ENCODE measurements at regions not wholly inside any gene's neighbourhood (a gene's known extent, or its start where the extent isn't known, plus 50 kb on each side); places are given as distances from the start of the nearest gene placed in this dataset.

DNA sequence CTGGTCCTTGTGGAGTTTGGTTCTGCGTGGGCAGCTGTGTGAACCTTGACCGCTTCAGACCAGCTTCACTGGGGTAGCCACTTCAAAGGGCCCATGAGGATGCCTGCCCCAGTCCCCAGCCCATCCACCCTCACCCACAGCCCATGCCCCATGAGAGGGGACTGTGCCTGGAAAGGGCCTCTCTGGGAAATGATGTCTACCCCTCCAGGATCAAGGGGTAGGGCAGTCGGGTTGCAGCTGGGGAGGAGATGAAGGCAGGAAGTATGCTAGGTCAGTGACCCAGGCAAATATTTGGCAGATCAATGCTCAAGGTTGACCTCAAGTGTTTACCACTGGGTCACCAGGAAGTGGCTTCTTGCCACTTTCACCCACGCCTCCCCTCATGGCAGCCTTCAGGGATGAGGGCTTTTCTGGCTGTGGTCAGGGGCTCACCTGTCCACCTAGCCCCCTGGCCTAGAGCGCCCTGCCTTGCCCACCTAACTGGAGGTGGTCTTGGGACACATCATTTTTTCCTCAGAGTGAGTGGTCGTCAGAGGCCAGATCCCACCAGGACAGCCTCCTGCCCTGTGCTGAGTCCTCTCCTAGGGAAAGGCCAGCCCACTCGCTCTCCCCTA is 109.5 kb downstream of the SNX5 start (continued):
- TF ChIP-seq, protein P1, sequence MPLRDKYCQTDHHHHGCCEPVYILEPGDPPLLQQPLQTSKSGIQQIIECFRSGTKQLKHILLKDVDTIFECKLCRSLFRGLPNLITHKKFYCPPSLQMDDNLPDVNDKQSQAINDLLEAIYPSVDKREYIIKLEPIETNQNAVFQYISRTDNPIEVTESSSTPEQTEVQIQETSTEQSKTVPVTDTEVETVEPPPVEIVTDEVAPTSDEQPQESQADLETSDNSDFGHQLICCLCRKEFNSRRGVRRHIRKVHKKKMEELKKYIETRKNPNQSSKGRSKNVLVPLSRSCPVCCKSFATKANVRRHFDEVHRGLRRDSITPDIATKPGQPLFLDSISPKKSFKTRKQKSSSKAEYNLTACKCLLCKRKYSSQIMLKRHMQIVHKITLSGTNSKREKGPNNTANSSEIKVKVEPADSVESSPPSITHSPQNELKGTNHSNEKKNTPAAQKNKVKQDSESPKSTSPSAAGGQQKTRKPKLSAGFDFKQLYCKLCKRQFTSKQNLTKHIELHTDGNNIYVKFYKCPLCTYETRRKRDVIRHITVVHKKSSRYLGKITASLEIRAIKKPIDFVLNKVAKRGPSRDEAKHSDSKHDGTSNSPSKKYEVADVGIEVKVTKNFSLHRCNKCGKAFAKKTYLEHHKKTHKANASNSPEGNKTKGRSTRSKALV (CRISPR knock-in tag; IDR thresholded peaks at IDR 0.05), result peak; percentile 85
- no peak for TF ChIP-seq CEBPB (IDR thresholded peaks at IDR 0.05; ENCODE audit: borderline replicate concordance, low read depth, low read length)
- TF ChIP-seq, protein P2, sequence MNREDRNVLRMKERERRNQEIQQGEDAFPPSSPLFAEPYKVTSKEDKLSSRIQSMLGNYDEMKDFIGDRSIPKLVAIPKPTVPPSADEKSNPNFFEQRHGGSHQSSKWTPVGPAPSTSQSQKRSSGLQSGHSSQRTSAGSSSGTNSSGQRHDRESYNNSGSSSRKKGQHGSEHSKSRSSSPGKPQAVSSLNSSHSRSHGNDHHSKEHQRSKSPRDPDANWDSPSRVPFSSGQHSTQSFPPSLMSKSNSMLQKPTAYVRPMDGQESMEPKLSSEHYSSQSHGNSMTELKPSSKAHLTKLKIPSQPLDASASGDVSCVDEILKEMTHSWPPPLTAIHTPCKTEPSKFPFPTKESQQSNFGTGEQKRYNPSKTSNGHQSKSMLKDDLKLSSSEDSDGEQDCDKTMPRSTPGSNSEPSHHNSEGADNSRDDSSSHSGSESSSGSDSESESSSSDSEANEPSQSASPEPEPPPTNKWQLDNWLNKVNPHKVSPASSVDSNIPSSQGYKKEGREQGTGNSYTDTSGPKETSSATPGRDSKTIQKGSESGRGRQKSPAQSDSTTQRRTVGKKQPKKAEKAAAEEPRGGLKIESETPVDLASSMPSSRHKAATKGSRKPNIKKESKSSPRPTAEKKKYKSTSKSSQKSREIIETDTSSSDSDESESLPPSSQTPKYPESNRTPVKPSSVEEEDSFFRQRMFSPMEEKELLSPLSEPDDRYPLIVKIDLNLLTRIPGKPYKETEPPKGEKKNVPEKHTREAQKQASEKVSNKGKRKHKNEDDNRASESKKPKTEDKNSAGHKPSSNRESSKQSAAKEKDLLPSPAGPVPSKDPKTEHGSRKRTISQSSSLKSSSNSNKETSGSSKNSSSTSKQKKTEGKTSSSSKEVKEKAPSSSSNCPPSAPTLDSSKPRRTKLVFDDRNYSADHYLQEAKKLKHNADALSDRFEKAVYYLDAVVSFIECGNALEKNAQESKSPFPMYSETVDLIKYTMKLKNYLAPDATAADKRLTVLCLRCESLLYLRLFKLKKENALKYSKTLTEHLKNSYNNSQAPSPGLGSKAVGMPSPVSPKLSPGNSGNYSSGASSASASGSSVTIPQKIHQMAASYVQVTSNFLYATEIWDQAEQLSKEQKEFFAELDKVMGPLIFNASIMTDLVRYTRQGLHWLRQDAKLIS (CRISPR knock-in tag; IDR thresholded peaks at IDR 0.05), result peak; percentile 79
- peak; percentile 100 for TF ChIP-seq ZNF746 (CRISPR knock-in tag; IDR thresholded peaks at IDR 0.05)
- TF ChIP-seq AKAP8 (CRISPR knock-in tag; IDR thresholded peaks at IDR 0.05), result peak; percentile 99
- peak; percentile 90; the same call in 1 of the 2 replicates for TF ChIP-seq NFATC3 (CRISPR knock-in tag; IDR thresholded peaks at IDR 0.05)
- TF ChIP-seq SALL1 (CRISPR knock-in tag; IDR thresholded peaks at IDR 0.05), result peak; percentile 100
- TF ChIP-seq KLF11 (CRISPR knock-in tag; IDR thresholded peaks at IDR 0.05), result peak; percentile 85
- TF ChIP-seq ZNF331 (CRISPR knock-in tag; IDR thresholded peaks at IDR 0.05), result peak; percentile 98
- peak; percentile 100 for TF ChIP-seq HMG20A (CRISPR knock-in tag; IDR thresholded peaks at IDR 0.05; ENCODE audit: borderline replicate concordance)
- no peak for TF ChIP-seq AGO1 (IDR thresholded peaks at IDR 0.05; ENCODE audit: low read depth, low read length, poor library complexity, severe bottlenecking)
- TF ChIP-seq MXD4 (CRISPR knock-in tag; IDR thresholded peaks at IDR 0.05), result peak; percentile 86
- TF ChIP-seq ZC3H13 (CRISPR knock-in tag; IDR thresholded peaks at IDR 0.05), result peak; percentile 96
- TF ChIP-seq ZBTB7A (CRISPR knock-in tag; IDR thresholded peaks at IDR 0.05), result peak; percentile 100
- no peak for TF ChIP-seq ZNF530 (CRISPR knock-in tag; IDR thresholded peaks at IDR 0.05; ENCODE audit: low read depth)
- peak; percentile 96 for TF ChIP-seq SPEN (CRISPR knock-in tag; IDR thresholded peaks at IDR 0.05; ENCODE audit: low read depth)
- TF ChIP-seq ZBTB3 (CRISPR knock-in tag; IDR thresholded peaks at IDR 0.05; ENCODE audit: borderline replicate concordance, low read depth), result peak; percentile 97
- peak; percentile 100 for TF ChIP-seq TARDBP (CRISPR knock-in tag; IDR thresholded peaks at IDR 0.05)
- TF ChIP-seq ZBTB1 (CRISPR knock-in tag; IDR thresholded peaks at IDR 0.05; ENCODE audit: borderline replicate concordance), result 0 out of 2 replicates have a peak, but pooled peaks have one; percentile 14
- TF ChIP-seq MAFF (IDR thresholded peaks at IDR 0.05; ENCODE audit: low read depth, low read length), result peak; percentile 30; the same call in 1 of the 2 replicates
- peak; percentile 56 to 58; a peak in 2 of 4 replicates for TF ChIP-seq POLR2A (IDR thresholded peaks at IDR 0.05; ENCODE audit: insufficient read depth in 1 of 2, low read depth in 2 of 2, low read length in 2 of 2)
- TF ChIP-seq, protein P3, sequence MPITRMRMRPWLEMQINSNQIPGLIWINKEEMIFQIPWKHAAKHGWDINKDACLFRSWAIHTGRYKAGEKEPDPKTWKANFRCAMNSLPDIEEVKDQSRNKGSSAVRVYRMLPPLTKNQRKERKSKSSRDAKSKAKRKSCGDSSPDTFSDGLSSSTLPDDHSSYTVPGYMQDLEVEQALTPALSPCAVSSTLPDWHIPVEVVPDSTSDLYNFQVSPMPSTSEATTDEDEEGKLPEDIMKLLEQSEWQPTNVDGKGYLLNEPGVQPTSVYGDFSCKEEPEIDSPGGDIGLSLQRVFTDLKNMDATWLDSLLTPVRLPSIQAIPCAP (CRISPR knock-in tag; IDR thresholded peaks at IDR 0.05; ENCODE audit: low read depth), result no peak; the same call in 1 of the 2 replicates
- no peak for TF ChIP-seq SETDB1 (CRISPR knock-in tag; IDR thresholded peaks at IDR 0.05; ENCODE audit: borderline replicate concordance)
- TF ChIP-seq FOXA3 (CRISPR knock-in tag; IDR thresholded peaks at IDR 0.05), result peak; percentile 100
- peak; percentile 85 for TF ChIP-seq ARHGAP35 (CRISPR knock-in tag; IDR thresholded peaks at IDR 0.05; ENCODE audit: borderline replicate concordance)
- peak; percentile 26 for TF ChIP-seq PTBP1 (IDR thresholded peaks at IDR 0.05; ENCODE audit: low read depth, low read length, poor library complexity, severe bottlenecking)

Data from HepG2 (cell line).